ENCODE measurements at regions not wholly inside any gene's neighbourhood (a gene's known extent, or its start where the extent isn't known, plus 50 kb on each side); places are given as distances from the start of the nearest gene placed in this dataset.

- TF ChIP-seq CTCF (IDR thresholded peaks at IDR 0.05; ENCODE audit: low read depth, low read length) (no peak), POLR2A (IDR thresholded peaks at IDR 0.05; ENCODE audit: extremely low read depth, insufficient read length) (no peak), MAX (IDR thresholded peaks at IDR 0.05; ENCODE audit: low read depth, low read length) (no peak), MYC (IDR thresholded peaks at IDR 0.05; ENCODE audit: low read depth, low read length) (no peak)
These were observed 817.2 kb downstream of the TMEM121 start for GRCh38 chr14:106343626-106344025.

Data from NB4 (cell line).